HEK293T (cell line): ENCODE measurements at regions not wholly inside any gene's neighbourhood (a gene's known extent, or its start where the extent isn't known, plus 50 kb on each side); places are given as distances from the start of the nearest gene placed in this dataset.

Experiments used
- CTCF ChIA-PET: fragments of 350-600 bp; formaldehyde crosslinking; extraction: SDS; loops from one replicate; lab custom pipeline; 2021; ENCODE audit warnings: antibody characterized with exemption, inconsistent platforms; lab: Yijun Ruan, JAX
- POLR2A ChIA-PET: fragments of 350-600 bp; formaldehyde crosslinking; extraction: SDS; loops from one replicate; lab custom pipeline; 2020; ENCODE audit warnings: antibody characterized with exemption, inconsistent platforms; lab: Yijun Ruan, JAX
- DNase-seq: peaks from one replicate; pipeline ENCODE4 v3.0.0; 2012; ENCODE audit warnings: mixed read lengths; ENCODE audit errors: extremely low spot score
- ARNT ChIP-seq: fragments of 450-650 bp; IDR thresholded peaks from 2 replicates; pipeline ENCODE4 v1.6.1; 2017; ENCODE audit warnings: mild to moderate bottlenecking
- BHLHE40 ChIP-seq: fragments of 450-650 bp; IDR thresholded peaks from 2 replicates; pipeline ENCODE4 v1.6.1; 2016; ENCODE audit warnings: mild to moderate bottlenecking, moderate library complexity, borderline replicate concordance
- CTBP1 ChIP-seq: fragments of 450-650 bp; IDR thresholded peaks from 2 replicates; pipeline ENCODE4 v1.6.1; 2016; ENCODE audit warnings: borderline replicate concordance
- ELF4 ChIP-seq: fragments of 450-650 bp; IDR thresholded peaks from 2 replicates; pipeline ENCODE4 v1.6.1; 2017; ENCODE audit warnings: antibody characterized with exemption
- FOXA1 ChIP-seq: fragments of 450-650 bp; IDR thresholded peaks from 2 replicates; pipeline ENCODE4 v1.6.1; 2016; ENCODE audit warnings: mild to moderate bottlenecking
- FOXK2 ChIP-seq: fragments of 450-650 bp; IDR thresholded peaks from 2 replicates; pipeline ENCODE4 v1.6.1; 2016; ENCODE audit warnings: mild to moderate bottlenecking
- FOXM1 ChIP-seq: fragments of 450-650 bp; IDR thresholded peaks from 2 replicates; pipeline ENCODE4 v1.6.1; 2017; ENCODE audit warnings: mild to moderate bottlenecking, borderline replicate concordance
- HDGF ChIP-seq: fragments of 450-650 bp; IDR thresholded peaks from 2 replicates; pipeline ENCODE4 v1.6.1; 2017; ENCODE audit warnings: antibody characterized with exemption, borderline replicate concordance
- L3MBTL2 ChIP-seq: fragments of 450-650 bp; conservative IDR thresholded peaks from 2 replicates; pipeline ENCODE4 v1.6.1; 2016; ENCODE audit warnings: mild to moderate bottlenecking
- LEF1 ChIP-seq: fragments of 450-650 bp; IDR thresholded peaks from 2 replicates; pipeline ENCODE4 v1.6.1; 2017; ENCODE audit warnings: mild to moderate bottlenecking, borderline replicate concordance
- NFRKB ChIP-seq: fragments of 450-650 bp; IDR thresholded peaks from 2 replicates; pipeline ENCODE4 v1.6.1; 2016; ENCODE audit warnings: mild to moderate bottlenecking, moderate library complexity
- PKNOX1 ChIP-seq: fragments of 450-650 bp; IDR thresholded peaks from 2 replicates; pipeline ENCODE4 v1.6.1; 2016
- SP1 ChIP-seq: fragments of 450-650 bp; IDR thresholded peaks from 2 replicates; pipeline ENCODE4 v1.6.1; 2017
- SUZ12 ChIP-seq: fragments of 450-650 bp; IDR thresholded peaks from 2 replicates; pipeline ENCODE4 v1.6.1; 2016; ENCODE audit warnings: mild to moderate bottlenecking
- TARDBP ChIP-seq: fragments of 450-650 bp; IDR thresholded peaks from 2 replicates; pipeline ENCODE4 v1.6.1; 2016
- ZNF384 ChIP-seq: fragments of 450-650 bp; IDR thresholded peaks from 2 replicates; pipeline ENCODE4 v1.6.1; 2016

- DNase-seq, result peak; percentile 12
- no peak for TF ChIP-seq FOXM1
- no peak for TF ChIP-seq ELF4
- no peak for TF ChIP-seq ZNF384
- TF ChIP-seq TARDBP, result no peak
- TF ChIP-seq HDGF, result no peak
- no peak for TF ChIP-seq ARNT
- TF ChIP-seq LEF1, result no peak
- TF ChIP-seq CTBP1, result no peak
- TF ChIP-seq SUZ12, result no peak
- no peak for TF ChIP-seq SP1
- TF ChIP-seq BHLHE40, result no peak
- TF ChIP-seq L3MBTL2, result no peak
- no peak for TF ChIP-seq FOXA1
- CTCF ChIA-PET, result no interaction called here
- POLR2A ChIA-PET, result no interaction called here
Observed at GRCh38 chr4:135838889-135839288, 1637.3 kb upstream of the PABPC4L start.

- CTCF ChIA-PET, result no interaction called here
- POLR2A ChIA-PET, result no interaction called here
- TF ChIP-seq BHLHE40 (no peak), ARNT (no peak), NFRKB (no peak), L3MBTL2 (no peak), ELF4 (no peak)
- no peak for DNase-seq
Observed at GRCh38 chr4:135834471-135834870, 1632.9 kb upstream of the PABPC4L start.

- CTCF ChIA-PET, result no interaction called here
- no peak for DNase-seq
- TF ChIP-seq NFRKB, result no peak
- TF ChIP-seq PKNOX1, result no peak
- no peak for TF ChIP-seq ARNT
- no peak for TF ChIP-seq CTBP1
- TF ChIP-seq L3MBTL2, result no peak
- POLR2A ChIA-PET, result no interaction called here
Observed at GRCh38 chr4:135833529-135833928, 1631.9 kb upstream of the PABPC4L start.

- ChIA-PET CTCF (no interaction called here), POLR2A (no interaction called here)
- TF ChIP-seq SUZ12, result no peak
- no peak for TF ChIP-seq TARDBP
- TF ChIP-seq ARNT, result no peak
- TF ChIP-seq NFRKB, result no peak
- no peak for TF ChIP-seq SP1
- no peak for TF ChIP-seq PKNOX1
- TF ChIP-seq BHLHE40, result no peak
- TF ChIP-seq FOXK2, result no peak
- TF ChIP-seq CTBP1, result no peak
- TF ChIP-seq ELF4, result no peak
- TF ChIP-seq L3MBTL2, result no peak
- TF ChIP-seq HDGF, result no peak
- no peak for TF ChIP-seq FOXA1
- no peak for TF ChIP-seq LEF1
- TF ChIP-seq ZNF384, result no peak
- no peak for TF ChIP-seq FOXM1
- no peak for DNase-seq
Observed at GRCh38 chr4:135824759-135825296, 1623.2 kb upstream of the PABPC4L start.

- CTCF ChIA-PET, result no interaction called here
- POLR2A ChIA-PET, result no interaction called here
- DNase-seq, result no peak
- TF ChIP-seq SUZ12 (no peak), FOXK2 (no peak), PKNOX1 (no peak), ZNF384 (no peak), ARNT (no peak), TARDBP (no peak), CTBP1 (no peak), LEF1 (no peak), ELF4 (no peak)
Observed at GRCh38 chr4:135804785-135805184, 1603.2 kb upstream of the PABPC4L start.

- TF ChIP-seq FOXA1 (no peak), CTBP1 (no peak), BHLHE40 (no peak), L3MBTL2 (no peak), HDGF (no peak), SUZ12 (no peak), FOXM1 (no peak), ZNF384 (no peak), ARNT (no peak), FOXK2 (no peak), TARDBP (no peak), LEF1 (no peak), ELF4 (no peak), NFRKB (no peak), SP1 (no peak), PKNOX1 (no peak)
- DNase-seq, result no peak
- POLR2A ChIA-PET, result no interaction called here
- CTCF ChIA-PET, result no interaction called here
Observed at GRCh38 chr4:135777361-135777760, 1575.8 kb upstream of the PABPC4L start.
